ENCODE measurements at regions not wholly inside any gene's neighbourhood (a gene's known extent, or its start where the extent isn't known, plus 50 kb on each side); places are given as distances from the start of the nearest gene placed in this dataset.

GRCh38 chr3:170746175-170746942 is 123.6 kb downstream of the RPL22L1 start:
- Histone ChIP-seq H3K36me3 (no peaks in the 10 kb centered on the region), H3K27ac (no peak overlapping the region), H3K4me3 (no peak overlapping the region), H3K4me1 (ENCODE audit: low read depth) (no peaks in the 10 kb centered on the region), H3K27me3 (no peaks in the 10 kb centered on the region), H3K9me3 (ENCODE audit: low read depth) (no peaks in the 10 kb centered on the region)
- no peak for TF ChIP-seq CTCF (IDR thresholded peaks at IDR 0.05; ENCODE audit: low read depth, low read length)
- peak in 1 of 2 donors; percentile 44 for DNase-seq (ENCODE audit: low read depth in 1 of 2, low spot score in 1 of 2)

GRCh38 chr3:170745211-170745718 is 124.7 kb downstream of the RPL22L1 start:
- H3K9me3 ChIP-seq (ENCODE audit: low read depth), result no peaks in the 10 kb centered on the region
- H3K27ac ChIP-seq, result no peak overlapping the region
- H3K27me3 ChIP-seq, result no peaks in the 10 kb centered on the region
- no peak overlapping the region for H3K4me3 ChIP-seq
- TF ChIP-seq CTCF (IDR thresholded peaks at IDR 0.05; ENCODE audit: low read depth, low read length), result no peak
- H3K4me1 ChIP-seq (ENCODE audit: low read depth), result no peaks in the 10 kb centered on the region
- no peaks in the 10 kb centered on the region for H3K36me3 ChIP-seq
- peak in 1 of 2 donors; percentile 54 for DNase-seq (ENCODE audit: low read depth in 1 of 2, low spot score in 1 of 2)

GRCh38 chr3:170741756-170742529 is 128.1 kb downstream of the RPL22L1 start:
- no peak for TF ChIP-seq CTCF (IDR thresholded peaks at IDR 0.05; ENCODE audit: low read depth, low read length)
- H3K4me3 ChIP-seq, result no peak overlapping the region
- no peaks in the 10 kb centered on the region for H3K27me3 ChIP-seq
- DNase-seq (ENCODE audit: low read depth in 1 of 2, low spot score in 1 of 2), result no peak
- no peaks in the 10 kb centered on the region for H3K36me3 ChIP-seq
- H3K9me3 ChIP-seq (ENCODE audit: low read depth), result no peaks in the 10 kb centered on the region
- H3K27ac ChIP-seq, result no peak overlapping the region
- H3K4me1 ChIP-seq (ENCODE audit: low read depth), result no peaks in the 10 kb centered on the region

- no peaks in the 10 kb centered on the region for H3K27me3 ChIP-seq
- TF ChIP-seq CTCF (IDR thresholded peaks at IDR 0.05; ENCODE audit: low read depth, low read length), result no peak
- H3K4me1 ChIP-seq (ENCODE audit: low read depth), result no peaks in the 10 kb centered on the region
- H3K4me3 ChIP-seq, result no peak overlapping the region
- H3K36me3 ChIP-seq, result no peaks in the 10 kb centered on the region
- no peak overlapping the region for H3K27ac ChIP-seq
- no peaks in the 10 kb centered on the region for H3K9me3 ChIP-seq (ENCODE audit: low read depth)
- DNase-seq (ENCODE audit: low read depth in 1 of 2, low spot score in 1 of 2), result peak in 1 of 2 donors; percentile 89
Observed at GRCh38 chr3:170740726-170741591, 129.0 kb downstream of the RPL22L1 start.

- DNase-seq (ENCODE audit: low read depth in 1 of 2, low spot score in 1 of 2), result no peak
- TF ChIP-seq CTCF (IDR thresholded peaks at IDR 0.05; ENCODE audit: low read depth, low read length), result no peak
- Histone ChIP-seq H3K36me3 (no peaks in the 10 kb centered on the region), H3K4me3 (no peak overlapping the region), H3K9me3 (ENCODE audit: low read depth) (no peaks in the 10 kb centered on the region), H3K27me3 (no peaks in the 10 kb centered on the region), H3K27ac (no peak overlapping the region), H3K4me1 (ENCODE audit: low read depth) (no peaks in the 10 kb centered on the region)
Observed at GRCh38 chr3:170740285-170740684, 129.7 kb downstream of the RPL22L1 start.

Data from cardiac muscle cell (in vitro differentiated cells and primary cell).